NAMALWA (cell line): ENCODE measurements at regions not wholly inside any gene's neighbourhood (a gene's known extent, or its start where the extent isn't known, plus 50 kb on each side); places are given as distances from the start of the nearest gene placed in this dataset.

ENCODE experiments used
- DNase-seq: peaks from one replicate; pipeline ENCODE4 v3.0.0-alpha.2; 2015; ENCODE audit warnings: low spot score

DNA sequence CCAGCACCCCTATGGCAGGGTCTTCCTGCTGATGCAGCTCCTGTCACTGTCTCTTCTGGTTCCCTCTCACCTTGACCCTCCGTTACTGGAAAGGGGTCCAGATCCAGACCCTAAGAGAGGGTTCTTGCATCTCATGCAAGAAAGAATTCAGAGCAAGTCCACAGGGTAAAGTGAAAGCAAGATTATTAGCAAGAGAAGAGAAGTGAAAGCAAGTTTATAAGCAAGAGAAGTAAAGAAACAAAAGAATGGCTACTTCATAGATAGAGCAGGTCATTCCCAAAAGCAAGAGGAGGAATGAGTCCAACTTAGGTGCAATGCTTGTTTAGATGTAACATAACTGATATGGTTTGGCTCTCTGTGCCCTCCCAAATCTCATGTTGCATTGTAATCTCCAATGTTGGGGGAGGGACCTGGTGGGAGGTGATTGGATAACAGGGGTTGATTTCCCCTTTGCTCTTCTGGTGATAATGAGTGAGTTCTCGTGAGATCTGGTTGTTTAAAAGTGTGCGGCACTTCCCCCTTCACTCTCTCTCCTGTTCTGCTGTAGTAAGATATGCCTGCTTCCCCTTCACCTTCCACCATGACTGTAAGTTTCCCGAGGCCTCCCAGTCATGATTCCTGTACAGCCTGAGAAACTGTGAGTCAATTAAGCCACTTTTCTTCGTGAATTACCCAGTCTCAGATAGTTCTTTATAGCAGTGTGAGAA, 183.3 kb downstream of the MED10 start:
- peak; percentile 19 for DNase-seq

DNA sequence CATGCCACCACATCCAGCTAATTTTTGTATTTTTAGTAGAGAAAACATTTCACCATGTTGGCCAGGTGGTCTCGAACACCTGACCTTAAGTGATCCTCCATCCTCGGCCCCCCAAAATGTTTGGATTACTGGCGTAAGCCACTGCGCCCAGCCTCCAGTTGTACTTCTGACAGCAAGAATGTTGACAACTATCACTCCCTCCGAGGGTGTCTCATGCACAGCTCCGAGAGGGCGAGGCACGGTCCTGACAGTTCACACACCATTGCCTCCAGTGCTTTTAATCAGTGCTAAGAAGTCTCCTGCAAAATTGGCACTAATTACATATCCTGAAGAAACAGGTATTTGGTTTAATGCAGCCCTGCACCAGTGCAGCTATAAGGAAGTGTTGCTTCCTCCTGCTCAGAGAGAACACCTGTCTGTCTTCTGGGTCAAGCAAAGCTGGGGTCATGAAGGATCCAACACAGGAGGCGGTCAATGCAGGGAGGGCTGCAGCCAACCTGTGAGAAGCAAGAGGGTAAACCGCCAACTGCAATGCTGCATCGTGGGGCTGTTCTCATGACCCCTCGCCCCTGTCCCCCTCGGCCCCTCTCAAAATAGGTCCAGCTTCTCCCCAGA, 184.0 kb downstream of the MED10 start:
- DNase-seq: no peak

DNA sequence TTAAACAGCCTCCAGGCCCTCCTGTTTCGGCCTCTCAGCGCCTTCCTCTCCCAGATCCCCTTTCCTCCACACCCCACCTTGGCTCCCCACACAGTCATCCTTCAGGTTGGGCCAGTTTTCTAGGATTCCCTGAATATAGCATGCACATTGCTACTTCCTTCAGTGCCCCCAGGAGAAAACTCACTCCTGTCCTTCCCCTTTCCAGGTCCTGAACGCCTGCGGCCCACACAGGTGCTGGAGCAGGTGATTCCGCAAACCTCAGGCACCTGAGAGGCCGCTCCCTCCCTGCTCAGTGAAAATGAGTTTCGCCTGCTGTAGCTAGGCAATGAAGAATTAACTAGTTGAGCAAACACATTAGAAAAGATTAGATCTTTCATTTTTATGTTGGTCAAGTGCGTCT, 185.0 kb downstream of the MED10 start:
- DNase-seq: no peak

DNA sequence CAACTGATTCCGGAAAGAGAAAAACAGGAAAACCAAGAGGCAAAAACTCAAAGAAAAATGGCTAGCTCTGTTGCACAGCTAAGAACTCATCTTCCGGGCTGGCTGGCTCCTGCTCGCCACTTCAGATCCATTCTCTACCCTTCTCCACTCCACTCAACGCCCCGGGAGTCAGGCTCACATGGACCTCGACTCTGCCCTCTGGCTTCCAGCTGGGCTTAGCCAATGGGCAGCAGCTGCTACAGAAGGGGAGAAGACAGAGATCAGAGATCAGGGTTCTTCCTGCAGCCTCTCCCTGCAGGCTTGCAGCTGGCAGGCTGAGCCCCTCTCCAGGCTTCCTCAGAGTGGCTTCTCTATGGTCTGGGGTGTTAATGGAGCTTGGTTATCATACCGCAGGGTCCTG, 187.5 kb downstream of the MED10 start:
- DNase-seq: no peak

DNA sequence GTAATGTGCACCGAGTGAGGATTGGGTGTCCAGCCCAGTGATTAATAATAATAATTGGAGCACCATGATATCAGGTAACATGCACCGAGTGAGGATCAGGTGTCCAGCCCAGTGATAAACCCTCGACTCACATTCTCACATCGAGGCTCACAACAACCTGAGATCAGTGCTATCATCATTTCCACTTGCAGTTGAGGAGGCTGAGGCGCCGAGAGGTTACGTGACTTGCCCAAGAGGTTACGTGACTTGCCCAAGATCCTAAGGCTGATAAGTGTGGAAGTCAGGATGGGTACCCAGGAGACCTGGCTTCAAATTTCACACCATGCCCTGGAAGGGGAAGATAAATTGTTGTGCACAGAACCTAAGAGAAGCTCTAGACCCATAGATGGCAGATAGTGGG, 189.4 kb downstream of the MED10 start:
- DNase-seq: no peak

DNA sequence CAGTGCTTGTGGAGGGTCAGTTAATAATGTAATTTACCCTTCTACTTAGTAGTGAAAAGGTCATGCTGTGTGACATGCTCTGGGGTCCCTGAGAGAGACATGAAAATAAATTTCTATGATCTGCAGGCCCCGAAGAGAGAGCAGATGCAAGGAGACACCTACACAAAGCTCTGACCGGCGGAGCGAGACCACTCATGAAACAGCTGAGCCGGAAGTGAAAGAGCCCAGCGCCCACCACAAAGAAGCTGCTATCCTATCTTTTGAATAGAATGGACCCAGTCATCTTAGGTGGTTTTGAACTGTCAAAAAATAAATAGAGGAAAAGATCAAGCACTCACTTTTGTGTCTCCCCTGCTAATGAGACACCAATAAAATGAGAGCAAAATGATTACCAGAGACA, 190.0 kb downstream of the MED10 start:
- DNase-seq: peak; percentile 57

DNA sequence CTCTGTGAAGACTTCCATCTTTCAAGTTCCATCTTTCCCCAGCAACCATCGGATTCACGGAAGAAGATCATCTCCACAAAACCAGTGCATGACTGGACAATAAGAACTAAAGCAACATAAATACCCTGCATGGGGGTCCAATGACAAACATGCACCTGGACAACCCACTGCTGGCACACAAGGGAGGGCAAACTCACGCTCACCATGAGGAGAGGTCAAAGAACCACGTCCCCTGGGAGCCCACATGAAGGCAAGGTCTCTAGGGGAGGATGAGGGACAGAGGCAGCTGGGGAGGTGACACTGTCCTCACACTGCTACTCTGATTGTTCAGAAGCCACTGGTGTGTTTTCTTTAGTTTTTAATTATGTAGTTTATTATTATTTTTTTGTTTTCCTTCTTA, 190.8 kb downstream of the MED10 start:
- DNase-seq: no peak

DNA sequence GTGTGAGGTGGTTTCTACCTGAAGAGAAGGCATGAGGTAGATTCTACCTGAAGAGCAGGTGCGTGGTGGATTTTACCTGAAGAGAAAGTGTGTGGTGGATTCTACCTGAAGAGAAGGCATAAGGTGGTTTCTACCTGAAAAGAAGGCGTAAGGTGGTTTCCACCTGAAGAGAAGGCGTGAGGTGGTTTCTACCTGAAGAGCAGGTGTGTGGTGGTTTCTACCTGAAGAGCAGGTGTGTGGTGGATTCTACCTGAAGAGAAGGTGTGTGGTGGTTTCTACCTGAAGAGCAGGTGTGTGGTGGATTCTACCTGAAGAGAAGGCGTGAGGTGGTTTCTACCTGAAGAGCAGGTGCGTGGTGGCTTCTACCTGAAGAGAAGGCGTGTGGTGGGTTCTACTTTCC, 192.8 kb downstream of the MED10 start:
- DNase-seq: no peak

DNA sequence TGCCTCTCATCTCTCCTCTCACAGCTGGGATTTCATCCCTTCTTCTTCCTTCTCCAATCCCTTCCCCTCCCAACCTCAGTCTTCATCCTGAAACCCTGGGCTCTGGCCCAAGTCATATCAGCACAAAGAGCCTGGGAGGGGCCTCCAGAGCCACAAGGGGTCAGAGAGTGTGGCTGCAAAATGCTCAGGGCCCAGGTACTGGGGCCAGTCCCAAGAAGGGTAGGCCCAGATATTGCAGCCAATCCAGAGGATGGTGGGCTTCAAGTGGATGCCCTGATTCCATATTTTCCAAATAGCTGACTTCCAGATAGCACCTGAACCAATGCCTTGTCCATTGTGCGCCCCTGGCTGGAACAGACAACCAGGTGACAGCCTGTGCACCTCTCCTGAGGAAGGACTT, 193.9 kb downstream of the MED10 start:
- no peak for DNase-seq

DNA sequence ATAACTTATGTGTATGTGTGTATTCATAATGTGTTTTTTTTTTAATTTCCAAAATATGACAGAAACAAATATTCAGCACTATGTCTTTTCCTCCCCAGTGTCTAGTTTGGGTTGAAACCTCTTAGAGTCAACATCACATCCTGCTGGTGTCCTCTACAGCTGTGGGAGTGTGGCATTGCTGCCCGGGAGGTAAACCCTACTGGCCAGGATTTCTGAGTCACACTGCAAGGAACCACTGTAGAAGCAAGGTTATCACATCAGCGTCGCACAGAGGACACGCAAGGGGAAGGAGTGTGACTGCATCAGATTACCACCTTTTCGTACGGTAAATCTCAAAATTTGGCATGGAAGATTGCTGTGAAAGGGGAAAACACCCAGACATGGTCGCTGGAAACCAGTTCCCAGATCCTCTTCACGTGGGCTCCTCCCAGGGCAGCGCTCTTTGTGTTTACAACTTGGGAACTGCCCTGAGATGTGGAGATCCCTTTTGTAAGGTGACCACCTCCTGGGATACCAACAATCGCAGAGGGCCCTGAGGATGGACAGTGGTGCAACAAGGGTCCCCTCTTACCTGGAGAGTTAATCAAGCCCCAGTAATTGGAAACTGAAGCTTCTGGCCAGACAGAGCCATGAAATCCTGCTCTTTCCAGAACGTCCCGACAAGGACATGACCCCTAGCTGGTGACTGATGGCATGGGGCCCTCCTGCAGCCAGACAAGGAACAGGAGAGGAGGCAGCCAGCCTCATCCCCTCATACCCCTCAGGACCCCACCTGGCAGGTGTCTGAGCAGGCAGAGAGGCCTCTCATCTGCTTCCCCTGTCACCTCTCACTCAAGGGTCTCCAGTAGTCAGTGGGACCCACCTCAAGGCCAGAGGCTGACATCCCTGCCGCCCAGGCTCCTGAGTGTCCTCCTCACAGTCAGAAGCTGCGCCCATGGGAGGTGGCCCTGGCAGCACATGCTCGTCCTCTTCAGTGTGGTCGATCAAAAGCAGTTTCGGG, 194.7 kb downstream of the MED10 start:
- DNase-seq: no peak

DNA sequence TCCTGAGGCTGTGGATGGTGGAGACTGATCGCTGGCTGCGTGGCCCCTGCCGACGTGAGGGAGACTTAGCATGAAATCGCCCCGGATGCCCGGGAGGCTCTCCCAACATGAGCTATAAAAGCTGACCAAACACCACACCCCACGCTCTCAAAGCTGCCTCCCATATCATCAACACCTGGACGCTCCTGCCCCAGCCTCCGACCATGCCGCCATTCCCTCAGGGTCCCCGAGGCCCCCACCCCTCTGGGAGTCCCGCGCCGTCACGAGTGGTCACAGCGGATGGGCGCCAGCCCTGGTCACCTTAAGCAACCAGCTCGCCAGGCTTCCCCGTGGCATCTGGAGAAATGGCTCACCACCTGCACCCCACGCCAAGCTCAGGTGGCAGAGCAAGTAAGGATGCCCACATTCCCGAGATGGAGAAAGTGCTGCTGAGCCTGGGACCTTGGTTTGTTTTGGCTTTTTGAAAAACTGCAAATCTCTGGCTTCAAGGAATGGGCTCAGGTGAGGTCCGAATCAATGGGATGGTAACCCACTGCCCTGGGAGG, 196.0 kb downstream of the MED10 start:
- no peak for DNase-seq

DNA sequence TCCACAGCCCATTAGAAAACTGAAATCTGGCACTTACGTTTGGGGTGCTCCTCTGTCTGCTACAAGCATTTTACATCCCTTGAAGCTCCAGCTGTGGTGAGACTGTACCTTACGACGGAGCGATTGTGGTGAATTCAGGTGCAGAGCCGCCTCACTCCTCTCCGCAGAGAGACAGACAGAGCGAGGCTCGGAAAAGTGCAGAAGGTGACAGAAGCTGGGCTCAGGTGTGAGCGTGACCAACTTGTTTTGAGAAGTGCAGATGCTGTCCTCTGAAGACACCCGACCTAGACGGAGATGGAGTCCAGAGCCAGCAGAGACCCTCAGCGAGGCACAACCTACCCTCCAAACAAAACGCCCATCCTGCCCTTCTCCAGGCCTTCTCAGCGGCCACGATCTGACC, 196.5 kb downstream of the MED10 start:
- DNase-seq: no peak

DNA sequence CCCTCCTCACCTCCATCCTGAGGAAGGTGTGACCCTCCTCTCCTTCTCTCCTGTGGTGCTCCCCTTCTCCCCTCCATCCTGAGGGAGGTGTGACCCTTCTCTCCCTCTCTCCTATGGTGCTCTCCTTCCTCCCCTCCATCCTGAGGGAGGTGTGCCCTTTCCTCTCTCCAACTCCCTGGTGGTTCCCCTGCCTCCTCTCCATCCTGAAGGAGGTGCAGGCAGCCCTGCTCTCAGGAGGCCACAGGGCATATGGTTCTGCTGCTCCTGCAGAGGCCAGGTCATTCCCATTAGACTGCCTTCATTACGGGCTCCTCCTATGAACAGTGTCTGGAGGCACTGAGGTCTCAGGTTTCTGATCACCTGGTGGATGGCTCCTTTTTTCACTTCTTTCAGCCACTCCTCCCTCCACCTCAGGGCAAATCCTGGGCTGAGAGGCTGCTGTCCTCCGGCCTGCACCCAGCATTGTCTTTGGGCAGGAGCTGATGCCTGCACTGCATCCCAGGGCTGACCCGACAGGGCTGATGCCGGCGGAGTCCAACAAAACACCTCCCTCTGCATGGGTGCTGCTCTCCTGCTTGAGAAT, 197.1 kb downstream of the MED10 start:
- DNase-seq: no peak

DNA sequence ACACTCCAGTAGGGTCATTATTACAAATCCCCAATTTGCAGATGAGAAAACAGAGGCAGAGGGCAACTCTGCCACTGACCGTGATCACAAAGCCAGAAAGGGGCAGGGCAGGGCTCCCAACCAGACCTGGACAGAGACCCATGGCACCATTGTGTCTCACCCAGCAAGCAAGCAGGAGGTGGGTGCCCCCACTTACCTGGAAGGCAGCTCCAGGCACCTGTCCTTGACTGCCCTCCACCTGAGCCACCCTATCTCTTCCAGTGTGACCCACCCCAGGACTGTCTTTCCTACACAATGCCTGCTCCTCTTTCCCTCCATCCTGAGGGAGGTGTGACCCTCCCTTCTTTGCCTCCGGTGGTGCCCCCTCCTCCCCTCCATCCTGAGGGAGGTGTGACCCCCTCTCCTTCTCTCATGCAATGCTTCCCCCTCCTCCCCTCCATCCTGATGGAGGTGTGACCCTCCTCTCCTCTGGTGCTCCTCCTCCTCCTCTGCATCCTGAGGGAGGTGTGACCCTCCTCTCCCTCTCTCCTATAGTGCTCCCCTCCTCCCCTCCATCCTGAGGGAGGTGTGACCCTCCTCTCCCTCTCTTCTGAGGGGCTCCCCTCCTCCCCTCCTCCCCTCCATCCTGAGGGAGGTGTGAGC, 198.0 kb downstream of the MED10 start:
- DNase-seq: no peak

DNA sequence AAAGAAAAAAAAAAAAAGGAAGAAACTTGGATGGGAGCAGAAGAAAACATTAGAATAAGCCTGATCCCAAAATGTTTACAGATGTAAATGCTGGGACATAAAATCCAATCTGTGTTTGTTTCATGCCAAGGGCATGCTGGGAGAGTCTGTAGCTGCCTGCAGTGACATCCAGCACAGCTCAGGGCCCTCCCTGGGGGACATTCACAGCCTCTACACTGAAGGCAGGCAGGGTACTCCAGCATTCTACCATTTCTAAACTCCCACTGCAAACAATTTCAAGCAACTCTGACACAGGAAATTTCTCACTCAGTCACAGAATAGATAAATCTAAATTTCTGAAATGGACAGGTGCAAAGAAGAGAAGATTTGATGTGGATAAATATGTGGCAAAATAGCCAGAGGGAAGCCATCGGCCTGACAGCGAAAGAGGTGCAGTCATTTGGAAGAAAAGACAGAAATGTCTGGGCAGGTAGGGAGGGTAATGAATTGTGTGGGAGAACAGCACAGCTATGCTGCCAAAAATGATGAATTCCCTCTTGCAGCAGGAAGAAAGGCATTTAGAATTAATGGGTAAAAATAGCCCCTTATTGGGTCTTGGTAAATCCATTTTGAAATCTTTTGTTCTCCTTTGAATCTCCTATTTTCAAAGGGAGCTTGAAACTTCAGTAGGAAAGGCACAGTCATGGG, 199.4 kb downstream of the MED10 start:
- DNase-seq: no peak

DNA sequence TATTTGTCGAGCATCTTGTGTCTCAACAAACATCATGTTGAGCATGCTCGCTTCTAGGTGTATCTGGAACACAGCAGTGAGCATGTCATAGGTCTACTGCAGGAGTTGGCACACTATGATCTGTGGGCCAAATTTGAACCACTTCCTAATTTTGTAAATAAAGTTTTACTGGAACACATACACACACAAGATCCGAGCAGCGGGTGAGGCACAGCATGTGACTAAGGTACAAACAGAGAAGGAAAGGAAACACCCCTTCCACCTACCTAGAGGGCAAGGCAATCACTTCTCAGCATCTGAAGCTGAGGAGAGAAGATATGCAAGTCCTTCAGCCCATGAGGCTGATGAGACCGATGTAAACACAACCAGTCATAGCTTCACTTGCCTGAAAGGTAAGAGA, 200.4 kb downstream of the MED10 start:
- no peak for DNase-seq

DNA sequence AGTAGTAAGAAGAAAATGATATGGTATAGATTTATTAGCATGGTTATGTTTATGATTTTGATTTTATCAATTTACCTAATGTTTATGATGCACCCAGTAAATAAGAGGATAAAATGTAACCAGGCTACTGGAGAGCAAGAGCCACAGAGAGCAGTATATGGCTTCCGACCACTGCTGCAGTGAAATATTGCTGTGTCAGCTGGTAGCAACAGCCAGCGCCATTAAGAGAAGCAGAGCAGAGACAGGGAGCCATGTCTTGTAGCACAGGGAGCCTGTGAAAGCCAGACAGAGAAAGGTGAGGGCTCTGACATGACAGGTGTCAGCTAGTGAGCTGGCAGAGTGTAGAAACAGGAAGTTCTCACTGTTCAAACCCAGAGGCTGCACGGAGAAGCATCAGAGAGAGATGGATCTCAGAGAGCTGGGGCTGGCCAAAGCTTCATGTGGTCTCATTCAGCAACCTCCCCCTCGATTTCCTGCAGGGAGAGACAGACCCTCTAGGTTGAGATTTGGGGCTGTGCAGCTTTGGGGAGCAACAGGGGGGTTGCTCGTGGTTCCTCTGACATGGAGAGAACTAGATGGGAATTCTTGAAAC, 202.1 kb downstream of the MED10 start:
- no peak for DNase-seq

DNA sequence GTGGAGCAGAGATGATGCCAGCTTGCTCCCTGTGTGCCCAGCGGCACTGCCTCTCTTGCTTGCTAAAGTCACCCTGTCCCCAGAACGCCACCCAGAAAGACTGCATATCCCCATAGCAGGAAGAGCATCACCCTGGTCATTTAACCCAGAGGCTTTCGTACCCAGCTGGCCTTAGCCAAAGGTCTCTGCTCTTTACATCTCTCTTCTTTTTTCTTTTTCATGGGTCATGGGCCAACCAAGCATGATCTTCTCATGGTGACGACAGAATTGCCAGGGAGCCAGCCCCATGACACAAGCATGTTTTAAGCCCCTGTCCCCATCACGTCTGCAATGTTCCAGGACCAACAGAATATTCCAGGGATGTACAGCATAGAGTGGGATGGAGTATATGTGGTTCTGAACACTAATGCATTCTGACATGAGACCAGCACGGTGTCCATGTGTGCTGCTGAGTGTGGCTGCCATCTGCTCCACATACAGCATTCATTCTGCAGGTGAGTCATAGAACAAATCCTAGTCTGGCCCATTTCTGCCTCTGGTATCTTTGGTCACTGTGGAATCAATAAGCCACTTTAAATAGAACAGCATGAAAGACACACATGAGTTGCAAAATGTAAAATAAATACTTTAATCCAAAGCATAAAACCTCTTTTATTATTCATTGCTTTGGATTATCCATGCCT, 203.0 kb downstream of the MED10 start:
- DNase-seq: no peak

DNA sequence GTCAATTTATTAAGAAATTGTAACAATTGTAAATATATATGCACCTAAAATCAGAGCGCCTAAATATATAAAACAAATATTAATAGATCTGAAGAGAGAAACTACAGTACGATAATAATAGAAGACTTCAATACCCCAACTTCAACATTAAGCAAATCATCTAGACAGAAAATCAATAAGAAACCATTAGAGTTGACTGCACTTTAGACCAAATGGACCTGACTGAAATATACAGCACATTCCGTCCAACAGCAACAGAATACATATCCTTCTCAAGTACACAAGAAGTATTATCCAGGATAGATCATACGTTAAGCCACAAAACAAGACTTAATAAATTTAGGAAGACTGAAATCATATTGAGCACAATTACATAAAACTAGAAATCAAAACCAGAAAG, 208.7 kb downstream of the MED10 start:
- DNase-seq: no peak

DNA sequence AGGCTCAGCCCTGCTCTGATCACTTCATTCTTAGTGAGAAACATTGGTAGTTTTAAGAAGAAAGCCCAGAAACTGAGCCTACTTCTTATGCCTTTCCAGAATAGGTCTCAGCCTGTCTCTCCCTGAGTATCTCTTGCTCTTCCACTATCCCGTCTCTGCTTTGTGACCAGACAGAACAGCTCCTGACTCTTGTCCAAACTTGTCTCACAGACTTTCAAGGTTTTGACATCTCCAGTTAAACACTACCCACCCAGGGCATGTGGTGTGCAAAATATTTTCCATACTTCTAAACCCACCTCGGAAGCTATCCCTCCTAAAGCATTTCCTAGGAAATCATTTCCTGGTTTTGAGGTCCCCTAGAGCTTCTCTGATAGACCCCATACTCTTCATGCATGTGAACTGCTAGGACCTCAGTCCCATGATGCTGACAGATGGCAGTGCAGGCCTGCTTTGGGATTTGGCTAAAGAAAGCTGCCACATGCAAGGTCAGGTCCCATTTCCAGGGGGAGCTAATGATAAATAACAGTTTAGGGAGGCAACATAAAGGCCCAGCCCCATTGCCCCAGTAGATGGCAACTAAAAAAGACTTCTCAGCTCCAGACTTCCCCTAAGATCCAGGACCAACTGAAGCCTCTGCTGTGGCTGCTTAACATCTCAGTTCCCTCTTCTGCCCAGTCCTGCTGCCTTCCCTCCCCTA, 211.5 kb downstream of the MED10 start:
- DNase-seq: no peak
